OCI-LY7 (cell line): ENCODE measurements at regions not wholly inside any gene's neighbourhood (a gene's known extent, or its start where the extent isn't known, plus 50 kb on each side); places are given as distances from the start of the nearest gene placed in this dataset.

Source experiments
- BruUV-seq: library from RNA; stranded (reverse); fragments of 400-500 nt; replicated peaks from 2 replicates; lab custom pipeline; 2021; lab: Mats Ljungman, UMichigan
- CTCF ChIA-PET: fragments of 300-600 bp; sonication (Branson Sonifier 250); formaldehyde crosslinking; loops from one replicate; lab custom pipeline; 2022; ENCODE audit warnings: antibody characterized with exemption; ENCODE audit not compliant: unreplicated experiment; lab: Charles Lee
- POLR2A ChIA-PET: fragments of 300-600 bp; sonication (Branson Sonifier 250); formaldehyde crosslinking; loops from one replicate; lab custom pipeline; 2022; ENCODE audit warnings: antibody characterized with exemption; lab: Charles Lee
- DNase-seq: peaks from one replicate; pipeline ENCODE4 v3.0.0-alpha.2; 2015; ENCODE audit warnings: low spot score
- H2AFZ ChIP-seq: fragments of 200-600 bp; sonication (generic), shearing (Covaris generic); 2 replicates; pipeline ENCODE4 v1.6.1; 2014; ENCODE audit warnings: mild to moderate bottlenecking, antibody characterized with exemption, low read length, moderate library complexity
- H3K27ac ChIP-seq: fragments of 200-600 bp; sonication (generic); 2 replicates; pipeline ENCODE4 v1.5.1; 2014; ENCODE audit warnings: mixed run types, low read depth, mild to moderate bottlenecking, moderate library complexity, low read length, inconsistent platforms; ENCODE audit not compliant: poor library complexity, severe bottlenecking
- H3K36me3 ChIP-seq: fragments of 200-600 bp; sonication (generic); 2 replicates; pipeline ENCODE4 v1.6.1; 2014; ENCODE audit warnings: mild to moderate bottlenecking, antibody characterized with exemption, low read length, moderate library complexity, mixed read lengths; ENCODE audit not compliant: insufficient read depth
- H3K4me1 ChIP-seq: fragments of 200-600 bp; sonication (generic); 2 replicates; pipeline ENCODE4 v1.5.1; 2014; ENCODE audit warnings: mild to moderate bottlenecking, low read length; ENCODE audit not compliant: insufficient read depth, poor library complexity, severe bottlenecking
- H3K4me2 ChIP-seq: fragments of 200-600 bp; sonication (generic); 2 replicates; pipeline ENCODE4 v1.6.1; 2014; ENCODE audit warnings: mild to moderate bottlenecking, low read length
- H3K4me3 ChIP-seq: fragments of 200-600 bp; sonication (generic); 2 replicates; pipeline ENCODE4 v1.5.1; 2014; ENCODE audit warnings: mild to moderate bottlenecking, low read depth, low read length; ENCODE audit not compliant: poor library complexity, severe bottlenecking
- H3K79me2 ChIP-seq: fragments of 200-600 bp; sonication (generic); 2 replicates; pipeline ENCODE4 v1.6.1; 2016; ENCODE audit warnings: low read depth, mild to moderate bottlenecking, low read length, moderate library complexity, mixed read lengths; ENCODE audit not compliant: insufficient read depth
- H3K9me2 ChIP-seq: fragments of 200-600 bp; sonication (generic); 2 replicates; pipeline ENCODE4 v1.6.1; 2016; ENCODE audit warnings: mild to moderate bottlenecking, low read length, mixed read lengths; ENCODE audit not compliant: insufficient read depth
- H3K9me3 ChIP-seq: fragments of 200-600 bp; sonication (generic); 2 replicates; pipeline ENCODE4 v1.6.1; 2014; ENCODE audit warnings: mild to moderate bottlenecking, mixed run types, low read length, mixed read lengths
- H4K20me1 ChIP-seq: fragments of 200-600 bp; sonication (generic); 2 replicates; pipeline ENCODE4 v1.6.1; 2014; ENCODE audit warnings: mild to moderate bottlenecking, antibody characterized with exemption, low read length, moderate library complexity, mixed read lengths; ENCODE audit not compliant: insufficient read depth
- CTCF ChIP-seq: fragments of 200-600 bp; sonication (generic); conservative IDR thresholded peaks from 2 replicates; pipeline ENCODE4 v1.5.1; 2014; ENCODE audit warnings: mild to moderate bottlenecking, antibody characterized with exemption, low read length, moderate library complexity, mixed read lengths
- EZH2phosphoT487 ChIP-seq: fragments of 200-600 bp; sonication (generic); IDR thresholded peaks from 2 replicates; pipeline ENCODE4 v1.6.1; 2018; ENCODE audit warnings: low read depth, borderline replicate concordance, mild to moderate bottlenecking, mixed run types, antibody characterized with exemption, low read length, moderate library complexity, mixed read lengths
- intact Hi-C: fragments of 100-400 bp; cut with micrococcal nuclease; formaldehyde crosslinking; loops from one replicate; pipeline ENCODE4 v1.10.0; 2022; ENCODE audit not compliant: unreplicated experiment

GRCh38 chr15:57890878-57891277 is 174.6 kb downstream of the ALDH1A2 start:
- Histone ChIP-seq H3K4me1 (no peaks in the 10 kb centered on the region), H3K79me2 (no peaks in the 10 kb centered on the region), H3K4me3 (no peak overlapping the region), H3K27ac (no peak overlapping the region), H3K9me2 (no peaks in the 10 kb centered on the region), H3K36me3 (no peaks in the 10 kb centered on the region), H2AFZ (no peak overlapping the region), H3K4me2 (no peak overlapping the region), H3K9me3 (no peaks in the 10 kb centered on the region), H4K20me1 (no peaks in the 10 kb centered on the region)
- DNase-seq: no peak
- POLR2A ChIA-PET: interaction anchor here (0.6 to 1.1 kb wide), 4 partner anchors 18 to 166 kb away, joined by 3 to 6 read pairs (median 4); no protein-coding TSS in a partner anchor
- CTCF ChIA-PET: no interaction called here
- intact Hi-C loops: no loop called here
- no peak for TF ChIP-seq CTCF
- TF ChIP-seq EZH2phosphoT487: no peak
- BruUV-seq: no TSS peak

- TF ChIP-seq EZH2phosphoT487 (no peak), CTCF (no peak)
- Histone ChIP-seq H3K9me2 (no peaks in the 10 kb centered on the region), H3K36me3 (no peaks in the 10 kb centered on the region), H2AFZ (no peak overlapping the region), H3K27ac (no peak overlapping the region), H3K4me3 (no peak overlapping the region), H4K20me1 (no peaks in the 10 kb centered on the region), H3K79me2 (no peaks in the 10 kb centered on the region), H3K4me2 (no peak overlapping the region), H3K9me3 (no peaks in the 10 kb centered on the region), H3K4me1 (no peaks in the 10 kb centered on the region)
- intact Hi-C loops: no loop called here
- no peak for DNase-seq
- POLR2A ChIA-PET: no interaction called here
- CTCF ChIA-PET: no interaction called here
- no TSS peak for BruUV-seq
Measured at GRCh38 chr15:57892181-57892580, 173.3 kb downstream of the ALDH1A2 start.

GRCh38 chr15:57893040-57893439 is 172.5 kb downstream of the ALDH1A2 start:
- Histone ChIP-seq H3K9me2 (0 out of 2 replicates have a peak, but pooled peaks cover 2% of the 10 kb centered on the region), H3K9me3 (no peaks in the 10 kb centered on the region), H3K4me2 (no peak overlapping the region), H3K36me3 (no peaks in the 10 kb centered on the region), H3K27ac (no peak overlapping the region), H2AFZ (no peak overlapping the region), H3K4me1 (no peaks in the 10 kb centered on the region), H4K20me1 (no peaks in the 10 kb centered on the region), H3K79me2 (no peaks in the 10 kb centered on the region), H3K4me3 (no peak overlapping the region)
- TF ChIP-seq EZH2phosphoT487: no peak
- TF ChIP-seq CTCF: no peak
- no TSS peak for BruUV-seq
- no peak for DNase-seq
- ChIA-PET POLR2A (no interaction called here), CTCF (no interaction called here)
- intact Hi-C loops: no loop called here
